ENCODE measurements at regions not wholly inside any gene's neighbourhood (a gene's known extent, or its start where the extent isn't known, plus 50 kb on each side); places are given as distances from the start of the nearest gene placed in this dataset.

DNA sequence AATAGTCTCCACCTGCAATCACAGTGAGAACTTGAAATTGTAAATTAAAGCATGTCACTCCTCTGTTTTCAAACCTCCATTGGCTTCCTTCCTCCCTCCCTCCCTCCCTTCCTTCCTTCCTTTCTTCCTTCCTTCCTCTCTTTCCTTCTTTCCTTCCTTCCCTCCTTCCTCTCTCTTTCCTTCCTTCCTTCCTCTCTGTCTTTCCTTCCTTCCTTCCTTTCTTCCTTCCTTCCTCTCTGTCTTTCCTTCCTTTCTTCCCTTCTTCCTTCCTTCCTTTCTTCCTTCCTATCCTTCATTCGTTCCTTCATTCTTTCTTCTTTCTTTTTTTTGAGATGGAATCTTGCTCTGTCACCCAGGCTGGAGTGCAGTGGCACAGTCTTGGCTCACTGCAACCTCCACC, 595.0 kb upstream of the ZNF608 start:
- Histone ChIP-seq H3K36me3 (ENCODE audit: control insufficient read depth, low read depth, low read length) (no peaks in the 10 kb centered on the region), H3K9me3 (ENCODE audit: control insufficient read depth, low read depth, low read length) (no peaks in the 10 kb centered on the region), H3K27me3 (ENCODE audit: control insufficient read depth, insufficient read depth, low read length) (no peaks in the 10 kb centered on the region), H3K4me1 (ENCODE audit: control insufficient read depth, low read depth, low read length) (peaks cover 9% of the 10 kb centered on the region), H3K9ac (ENCODE audit: low read length) (no peak overlapping the region), H3K27ac (ENCODE audit: low read length) (no peak overlapping the region), H3K4me3 (ENCODE audit: low read length) (no peak overlapping the region)

DNA sequence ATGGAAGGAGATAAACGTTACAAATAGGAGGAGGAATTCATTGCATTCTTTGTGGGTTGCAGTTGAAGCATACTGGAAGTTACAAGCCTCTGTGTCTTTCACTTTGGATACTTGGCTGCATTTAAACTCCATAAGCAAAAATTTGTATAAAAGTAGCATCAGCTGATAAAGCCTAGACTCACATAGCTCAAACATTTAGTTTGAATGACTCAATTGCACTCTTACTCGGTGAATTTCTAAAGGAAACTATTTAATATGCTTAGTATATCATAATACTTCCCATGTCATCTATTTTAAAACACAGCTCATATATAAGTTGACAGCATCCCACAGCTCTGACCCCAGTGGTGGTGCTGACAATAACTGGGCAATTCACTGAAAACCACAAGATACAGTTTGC, 596.6 kb upstream of the ZNF608 start:
- no peaks in the 10 kb centered on the region for H3K36me3 ChIP-seq (ENCODE audit: control insufficient read depth, low read depth, low read length)
- no peak overlapping the region for H3K9ac ChIP-seq (ENCODE audit: low read length)
- H3K27me3 ChIP-seq (ENCODE audit: control insufficient read depth, insufficient read depth, low read length) = no peaks in the 10 kb centered on the region
- peaks cover 6% of the 10 kb centered on the region for H3K4me1 ChIP-seq (ENCODE audit: control insufficient read depth, low read depth, low read length)
- H3K4me3 ChIP-seq (ENCODE audit: low read length) = no peak overlapping the region
- H3K27ac ChIP-seq (ENCODE audit: low read length) = no peak overlapping the region
- H3K9me3 ChIP-seq (ENCODE audit: control insufficient read depth, low read depth, low read length) = no peaks in the 10 kb centered on the region

DNA sequence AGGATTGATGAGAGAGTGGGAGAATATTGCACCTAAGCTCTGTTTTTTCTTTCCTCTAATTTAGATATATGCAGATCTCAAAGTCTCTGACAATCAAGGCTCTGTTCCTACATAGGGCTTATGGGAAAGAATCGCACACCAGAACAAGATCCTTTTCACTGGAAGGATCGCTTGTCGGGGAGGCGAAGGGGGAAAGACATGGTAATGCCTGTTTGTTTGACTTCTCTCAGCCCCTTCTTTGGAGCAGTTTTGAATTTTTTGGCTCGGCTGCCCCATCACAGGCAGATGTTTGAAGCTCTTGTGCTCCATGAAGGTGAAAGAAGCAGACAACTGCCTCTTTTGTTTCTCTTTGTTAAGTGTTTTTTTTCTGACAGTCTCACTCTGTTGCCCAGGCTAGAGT, 599.9 kb upstream of the ZNF608 start:
- Histone ChIP-seq H3K4me1 (ENCODE audit: control insufficient read depth, low read depth, low read length) (peaks cover 26% of the 10 kb centered on the region), H3K36me3 (ENCODE audit: control insufficient read depth, low read depth, low read length) (no peaks in the 10 kb centered on the region), H3K27ac (ENCODE audit: low read length) (no peak overlapping the region), H3K9ac (ENCODE audit: low read length) (no peak overlapping the region), H3K27me3 (ENCODE audit: control insufficient read depth, insufficient read depth, low read length) (no peaks in the 10 kb centered on the region), H3K9me3 (ENCODE audit: control insufficient read depth, low read depth, low read length) (no peaks in the 10 kb centered on the region), H3K4me3 (ENCODE audit: low read length) (no peak overlapping the region)

DNA sequence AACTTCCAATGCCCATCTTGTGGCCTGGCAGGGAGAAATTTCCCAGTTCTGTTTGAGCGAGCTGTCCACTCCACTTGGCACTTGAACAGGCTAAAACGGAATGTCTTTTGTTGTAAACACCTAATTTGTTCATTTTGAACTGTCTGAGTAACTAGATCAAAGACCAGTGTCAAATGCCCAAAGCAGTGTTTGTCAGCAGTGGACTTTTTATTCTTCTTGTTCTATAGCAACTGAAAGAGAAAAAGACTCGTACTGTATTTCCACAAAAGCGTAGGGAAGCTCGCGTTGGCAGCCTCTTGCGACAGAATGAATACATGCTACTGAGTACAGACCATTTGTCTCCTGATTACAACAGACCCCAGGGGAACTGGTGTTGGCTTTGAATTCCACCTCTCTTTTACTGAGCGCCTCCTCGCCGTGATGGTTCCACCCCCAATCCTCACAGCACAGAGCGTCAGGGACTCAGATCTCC, 601.8 kb upstream of the ZNF608 start:
- Histone ChIP-seq H3K27me3 (ENCODE audit: control insufficient read depth, insufficient read depth, low read length) (no peaks in the 10 kb centered on the region), H3K9me3 (ENCODE audit: control insufficient read depth, low read depth, low read length) (no peaks in the 10 kb centered on the region), H3K4me1 (ENCODE audit: control insufficient read depth, low read depth, low read length) (peaks cover 26% of the 10 kb centered on the region), H3K9ac (ENCODE audit: low read length) (no peak overlapping the region), H3K4me3 (ENCODE audit: low read length) (peak overlapping the region; percentile 40), H3K27ac (ENCODE audit: low read length) (no peak overlapping the region), H3K36me3 (ENCODE audit: control insufficient read depth, low read depth, low read length) (no peaks in the 10 kb centered on the region)

DNA sequence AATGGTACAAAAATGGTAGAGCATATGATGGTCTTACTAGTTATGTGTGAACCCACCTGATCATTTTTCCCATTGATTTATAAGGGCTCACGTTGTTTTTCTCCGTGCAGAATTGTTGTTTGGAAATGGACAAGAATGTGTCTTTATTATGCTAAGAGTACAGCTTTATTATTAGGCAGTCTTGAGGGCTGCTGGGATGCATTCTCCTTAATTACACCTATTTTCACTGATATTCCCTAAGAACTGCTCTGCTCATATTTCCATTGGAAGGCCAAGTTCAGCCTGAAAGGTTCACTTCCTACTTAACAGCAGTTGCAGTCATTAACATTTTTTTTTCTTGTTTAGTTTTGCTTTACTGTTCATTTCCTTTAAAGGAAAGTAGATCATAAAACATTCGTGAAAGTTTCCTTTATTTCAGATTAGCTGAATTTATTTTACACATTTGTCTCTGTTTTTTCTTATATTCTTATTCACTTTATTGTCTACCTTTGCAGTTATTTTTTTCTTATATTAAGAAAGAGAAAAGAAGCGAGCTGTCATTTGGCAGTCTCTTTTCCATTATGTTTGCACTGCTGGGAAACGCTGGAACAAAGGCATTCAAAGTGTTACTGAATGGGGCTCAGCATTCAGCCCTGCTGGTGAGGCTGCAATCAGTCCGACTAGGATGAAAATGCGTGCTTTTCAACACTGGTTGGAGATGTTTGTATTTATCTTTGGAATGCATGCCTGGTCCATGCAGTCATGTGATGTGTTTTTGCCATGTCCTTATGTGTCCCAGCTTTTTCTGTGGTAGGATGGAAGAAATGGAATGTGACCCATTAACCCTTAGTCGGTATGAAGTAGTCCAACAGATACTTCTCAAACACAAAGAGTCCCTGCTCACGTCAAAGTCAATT, 602.7 kb upstream of the ZNF608 start:
- Histone ChIP-seq H3K36me3 (ENCODE audit: control insufficient read depth, low read depth, low read length) (no peaks in the 10 kb centered on the region), H3K4me1 (ENCODE audit: control insufficient read depth, low read depth, low read length) (peaks cover 26% of the 10 kb centered on the region), H3K9me3 (ENCODE audit: control insufficient read depth, low read depth, low read length) (no peaks in the 10 kb centered on the region), H3K9ac (ENCODE audit: low read length) (peak overlapping the region; percentile 5), H3K27me3 (ENCODE audit: control insufficient read depth, insufficient read depth, low read length) (no peaks in the 10 kb centered on the region), H3K4me3 (ENCODE audit: low read length) (peak overlapping the region; percentile 40), H3K27ac (ENCODE audit: low read length) (no peak overlapping the region)

DNA sequence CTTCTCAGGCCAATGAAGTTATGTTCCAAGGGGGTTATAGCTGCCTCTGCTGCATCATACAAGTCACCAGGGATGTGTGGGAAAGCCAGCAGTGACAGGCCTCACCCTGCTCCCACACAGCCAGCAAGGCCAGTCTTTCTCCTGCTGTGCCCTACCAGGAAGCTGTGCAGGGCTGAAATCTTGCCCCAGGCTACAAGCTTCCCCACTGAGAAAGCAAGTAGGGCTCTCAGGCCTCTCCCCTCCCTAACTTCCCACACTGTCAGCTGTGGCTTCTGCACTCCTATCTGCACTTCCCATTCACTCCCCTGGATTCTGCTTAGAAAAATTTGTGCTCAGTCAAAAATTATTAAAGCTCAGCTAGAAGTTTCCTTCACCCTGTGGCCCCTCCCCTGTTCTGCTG, 611.2 kb upstream of the ZNF608 start:
- H3K36me3 ChIP-seq (ENCODE audit: control insufficient read depth, low read depth, low read length) = no peaks in the 10 kb centered on the region
- no peak overlapping the region for H3K9ac ChIP-seq (ENCODE audit: low read length)
- no peaks in the 10 kb centered on the region for H3K27me3 ChIP-seq (ENCODE audit: control insufficient read depth, insufficient read depth, low read length)
- H3K4me1 ChIP-seq (ENCODE audit: control insufficient read depth, low read depth, low read length) = no peaks in the 10 kb centered on the region
- no peak overlapping the region for H3K27ac ChIP-seq (ENCODE audit: low read length)
- H3K9me3 ChIP-seq (ENCODE audit: control insufficient read depth, low read depth, low read length) = peaks cover 3% of the 10 kb centered on the region
- no peak overlapping the region for H3K4me3 ChIP-seq (ENCODE audit: low read length)

DNA sequence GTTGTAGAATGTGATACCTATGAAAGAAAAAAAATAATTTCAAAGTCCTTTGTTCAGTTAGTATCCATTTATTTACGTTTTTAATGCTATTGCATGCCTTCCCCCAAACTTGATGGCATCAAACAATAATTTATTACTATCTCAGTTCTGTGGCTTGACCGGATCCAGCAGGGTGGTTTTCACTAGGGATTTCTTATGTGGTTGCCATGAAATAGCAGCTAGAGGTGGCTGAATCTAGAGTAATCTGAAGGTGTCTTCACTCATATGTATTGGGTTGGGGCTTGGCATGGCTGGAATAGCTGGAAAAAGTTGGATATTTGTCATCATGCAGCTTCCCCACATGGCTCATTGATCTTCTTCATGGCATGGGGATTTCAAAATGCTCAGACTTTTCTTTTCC, 619.3 kb upstream of the ZNF608 start:
- Histone ChIP-seq H3K4me3 (ENCODE audit: low read length) (no peak overlapping the region), H3K9me3 (ENCODE audit: control insufficient read depth, low read depth, low read length) (no peaks in the 10 kb centered on the region), H3K4me1 (ENCODE audit: control insufficient read depth, low read depth, low read length) (peaks cover 25% of the 10 kb centered on the region), H3K9ac (ENCODE audit: low read length) (no peak overlapping the region), H3K27me3 (ENCODE audit: control insufficient read depth, insufficient read depth, low read length) (no peaks in the 10 kb centered on the region), H3K27ac (ENCODE audit: low read length) (no peak overlapping the region), H3K36me3 (ENCODE audit: control insufficient read depth, low read depth, low read length) (no peaks in the 10 kb centered on the region)

DNA sequence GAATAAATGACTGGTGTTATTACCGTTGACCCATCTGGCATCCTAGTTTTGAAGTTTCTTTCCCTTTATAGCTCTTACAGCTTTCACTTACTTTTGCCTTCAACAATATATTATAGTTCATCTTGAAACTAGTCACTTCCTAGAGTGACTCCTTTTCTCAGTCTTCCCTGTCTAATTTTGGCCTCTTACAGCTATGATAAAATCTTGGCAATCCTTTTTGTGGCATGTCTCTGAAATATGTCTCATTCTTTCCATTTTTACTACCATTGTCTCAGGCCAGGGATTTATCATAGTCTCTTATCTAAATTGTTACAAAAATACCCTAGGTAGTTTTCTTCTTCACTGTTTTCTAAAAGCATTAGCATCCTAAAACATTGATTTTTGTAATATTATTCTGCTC, 621.3 kb upstream of the ZNF608 start:
- Histone ChIP-seq H3K27me3 (ENCODE audit: control insufficient read depth, insufficient read depth, low read length) (no peaks in the 10 kb centered on the region), H3K9me3 (ENCODE audit: control insufficient read depth, low read depth, low read length) (no peaks in the 10 kb centered on the region), H3K4me3 (ENCODE audit: low read length) (no peak overlapping the region)

DNA sequence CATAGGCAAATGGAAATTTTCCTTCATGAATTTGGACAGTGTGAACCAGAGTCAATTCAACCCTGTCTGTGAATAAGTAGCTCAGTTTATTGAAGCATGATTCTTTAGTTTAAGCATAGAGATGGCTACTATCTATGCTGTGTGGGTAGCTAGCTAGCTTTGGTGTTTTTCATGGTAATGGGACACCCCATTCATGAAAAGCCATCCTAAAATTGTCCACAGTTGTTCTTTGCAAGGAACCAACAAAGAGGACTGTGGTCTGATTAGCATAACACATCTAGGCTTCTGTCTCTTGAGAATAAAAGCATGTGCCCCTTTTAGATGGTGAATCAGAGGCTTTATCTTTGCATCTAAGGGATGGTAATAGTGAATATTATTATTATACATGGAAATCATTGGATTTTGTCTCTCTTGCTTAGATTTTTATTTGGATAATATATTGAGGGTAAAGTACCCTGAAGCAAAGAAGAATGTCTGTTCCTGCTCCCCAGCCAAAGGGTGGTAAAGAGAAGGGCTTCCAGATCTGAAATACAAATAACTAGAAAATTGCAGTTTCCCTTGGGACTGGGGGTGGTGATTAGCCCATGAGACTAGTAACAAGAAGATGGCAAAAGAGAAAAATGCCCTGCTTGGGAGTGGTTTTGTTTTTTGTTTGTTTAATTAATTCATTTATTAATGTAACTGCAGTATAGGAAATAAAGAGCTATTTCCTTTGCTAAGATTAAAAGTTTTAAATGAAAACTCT, 624.2 kb upstream of the ZNF608 start:
- Histone ChIP-seq H3K9ac (ENCODE audit: low read length) (no peak overlapping the region), H3K27ac (ENCODE audit: low read length) (no peak overlapping the region), H3K27me3 (ENCODE audit: control insufficient read depth, insufficient read depth, low read length) (no peaks in the 10 kb centered on the region), H3K9me3 (ENCODE audit: control insufficient read depth, low read depth, low read length) (no peaks in the 10 kb centered on the region), H3K4me3 (ENCODE audit: low read length) (no peak overlapping the region), H3K4me1 (ENCODE audit: control insufficient read depth, low read depth, low read length) (peaks cover 55% of the 10 kb centered on the region), H3K36me3 (ENCODE audit: control insufficient read depth, low read depth, low read length) (no peaks in the 10 kb centered on the region)

More for the DNA sequence above, 621.3 kb upstream of the ZNF608 start:
- H3K36me3 ChIP-seq (ENCODE audit: control insufficient read depth, low read depth, low read length) = no peaks in the 10 kb centered on the region
- no peak overlapping the region for H3K9ac ChIP-seq (ENCODE audit: low read length)
- no peak overlapping the region for H3K27ac ChIP-seq (ENCODE audit: low read length)
- H3K4me1 ChIP-seq (ENCODE audit: control insufficient read depth, low read depth, low read length) = peaks cover 40% of the 10 kb centered on the region

DNA sequence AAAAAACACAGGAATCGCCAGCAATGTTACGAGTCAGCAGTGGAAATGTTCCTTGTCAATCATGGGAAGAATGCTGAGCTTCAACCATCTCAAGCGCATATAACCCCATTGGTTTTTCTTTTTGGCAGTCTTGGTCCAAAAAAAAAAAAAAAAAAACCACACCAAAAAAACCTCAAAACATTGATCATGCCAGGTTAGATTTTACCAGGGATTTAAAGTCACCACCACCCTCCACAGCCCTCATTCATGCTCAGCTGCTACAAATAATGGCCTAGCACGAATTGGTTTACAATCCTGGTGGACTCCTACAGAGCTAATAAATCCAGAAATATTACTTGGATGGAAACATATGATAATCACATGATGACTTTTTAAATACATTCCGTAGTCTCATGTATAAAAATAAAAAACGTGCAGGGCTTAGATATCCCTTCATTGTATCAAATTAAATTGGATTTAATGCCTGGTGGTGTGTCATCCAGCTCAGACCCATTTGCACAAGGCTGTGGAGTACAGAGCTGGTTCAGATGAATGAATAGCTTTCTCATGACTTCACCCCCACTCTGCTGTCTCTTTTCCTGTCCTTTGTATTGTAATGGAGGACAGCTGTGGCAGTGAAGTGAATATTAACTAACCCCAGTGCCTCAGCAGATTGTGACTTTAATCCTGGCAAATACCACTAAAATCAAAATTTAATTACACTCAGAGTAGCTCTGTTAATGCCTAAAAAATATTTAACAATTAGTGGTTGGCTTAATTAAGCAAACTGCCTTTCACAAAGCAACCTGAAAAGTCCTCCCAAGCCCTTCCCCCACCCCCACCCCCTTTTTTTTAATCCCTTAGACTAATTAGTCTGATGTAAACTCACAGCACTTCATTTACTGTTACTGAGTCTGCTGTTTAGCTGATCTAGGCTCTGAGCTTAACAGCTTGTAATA, 626.5 kb upstream of the ZNF608 start:
- Histone ChIP-seq H3K27ac (ENCODE audit: low read length) (peak overlapping the region; percentile 85), H3K4me1 (ENCODE audit: control insufficient read depth, low read depth, low read length) (peaks cover 64% of the 10 kb centered on the region)

DNA sequence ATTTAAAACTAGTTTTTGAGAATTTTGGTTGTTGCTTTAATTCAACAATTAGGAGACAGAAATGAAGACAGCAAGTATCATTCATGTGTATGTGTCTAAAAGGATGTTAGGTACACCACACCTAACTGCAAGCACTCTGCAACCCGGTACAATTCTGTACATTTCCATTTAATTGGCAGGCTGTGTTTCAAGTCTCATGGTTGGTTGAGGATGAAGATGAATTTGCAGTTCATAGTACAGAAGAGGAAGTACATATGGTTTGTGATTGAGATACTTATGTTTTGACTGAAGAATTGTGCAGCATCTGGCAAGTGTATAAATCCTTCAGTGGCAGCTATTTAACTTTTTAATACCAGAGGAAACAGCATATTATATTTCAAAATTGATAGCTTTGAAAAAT, 628.7 kb upstream of the ZNF608 start:
- Histone ChIP-seq H3K27ac (ENCODE audit: low read length) (no peak overlapping the region), H3K4me3 (ENCODE audit: low read length) (no peak overlapping the region), H3K4me1 (ENCODE audit: control insufficient read depth, low read depth, low read length) (peaks cover 54% of the 10 kb centered on the region), H3K27me3 (ENCODE audit: control insufficient read depth, insufficient read depth, low read length) (no peaks in the 10 kb centered on the region), H3K9ac (ENCODE audit: low read length) (no peak overlapping the region), H3K9me3 (ENCODE audit: control insufficient read depth, low read depth, low read length) (no peaks in the 10 kb centered on the region), H3K36me3 (ENCODE audit: control insufficient read depth, low read depth, low read length) (no peaks in the 10 kb centered on the region)

More for the DNA sequence above, 626.5 kb upstream of the ZNF608 start:
- H3K9ac ChIP-seq (ENCODE audit: low read length) = peak overlapping the region; percentile 48
- H3K9me3 ChIP-seq (ENCODE audit: control insufficient read depth, low read depth, low read length) = no peaks in the 10 kb centered on the region
- no peaks in the 10 kb centered on the region for H3K27me3 ChIP-seq (ENCODE audit: control insufficient read depth, insufficient read depth, low read length)
- no peaks in the 10 kb centered on the region for H3K36me3 ChIP-seq (ENCODE audit: control insufficient read depth, low read depth, low read length)
- H3K4me3 ChIP-seq (ENCODE audit: low read length) = peak overlapping the region; percentile 41

Measured in iPS-18a (cell line).